Natural killer cell (primary cell): ENCODE measurements at regions not wholly inside any gene's neighbourhood (a gene's known extent, or its start where the extent isn't known, plus 50 kb on each side); places are given as distances from the start of the nearest gene placed in this dataset.
"Not testable (repeated sequence)": the region's sequence is repeated elsewhere in the genome, so short reads cannot be mapped to it uniquely, and the experiment has no call there.

Experiments used
- ATAC-seq, 3 donors: fragments of 150-1000 bp in 2 of 3; fragments of 200-7000 bp in 1 of 3; cut with Tn5 transposase; 1 replicate in 1 of 3; 2 replicates in 2 of 3; pipeline ENCODE4 v1.10.0; 2021; ENCODE audit warnings: mild to moderate bottlenecking in 2 of 3, moderate library complexity in 2 of 3
- DNase-seq, 2 donors: peaks; one replicate each; pipeline versions ENCODE4 v3.0.0 to v3.0.0-alpha.2; 2013 to 2021; ENCODE audit warnings: mixed read lengths in 1 of 2
- H3K27ac ChIP-seq: one replicate; pipeline ENCODE4 v1.5.1; 2013; ENCODE audit warnings: mild to moderate bottlenecking, low read length
- H3K27me3 ChIP-seq: one replicate; pipeline ENCODE4 v1.6.1; 2013; ENCODE audit warnings: low read length; ENCODE audit not compliant: control insufficient read depth, insufficient read depth
- H3K36me3 ChIP-seq: one replicate; pipeline ENCODE4 v1.6.1; 2013; ENCODE audit warnings: low read length; ENCODE audit not compliant: control insufficient read depth, insufficient read depth
- H3K4me1 ChIP-seq: one replicate; pipeline ENCODE4 v1.6.1; 2013; ENCODE audit warnings: low read length; ENCODE audit not compliant: control insufficient read depth, insufficient read depth
- H3K4me3 ChIP-seq: one replicate; pipeline ENCODE4 v1.5.1; 2013; ENCODE audit warnings: low read length
- H3K9me3 ChIP-seq: one replicate; pipeline ENCODE4 v1.6.1; 2013; ENCODE audit warnings: low read length; ENCODE audit not compliant: control insufficient read depth, insufficient read depth
- H3K27ac Mint-ChIP-seq, 2 donors: one replicate each; pipeline ENCODE4 v1.8.0; 2022; ENCODE audit warnings: mild to moderate bottlenecking in 2 of 2, mixed read lengths in 2 of 2, moderate library complexity in 1 of 2
- H3K27me3 Mint-ChIP-seq, 2 donors: one replicate each; pipeline ENCODE4 v1.8.0; 2022; ENCODE audit warnings: low read depth in 2 of 2, mixed read lengths in 2 of 2
- H3K36me3 Mint-ChIP-seq: one replicate; pipeline ENCODE4 v1.8.0; 2022; ENCODE audit warnings: mixed read lengths
- H3K4me1 Mint-ChIP-seq, 2 donors: one replicate each; pipeline ENCODE4 v1.8.0; 2022; ENCODE audit warnings: mixed read lengths in 2 of 2
- H3K4me3 Mint-ChIP-seq: one replicate; pipeline ENCODE4 v1.8.0; 2022; ENCODE audit warnings: mild to moderate bottlenecking, moderate library complexity, mixed read lengths
- H3K9me3 Mint-ChIP-seq, 2 donors: one replicate each; pipeline ENCODE4 v1.8.0; 2022; ENCODE audit warnings: mixed read lengths in 2 of 2
- WGBS: methylation state at CpG from one replicate; pipeline ENCODE4 v1.1.7; 2013; ENCODE audit warnings: missing lambda C conversion rate; ENCODE audit not compliant: insufficient coverage; 5-methylcytosine and 5-hydroxymethylcytosine counted together
- intact Hi-C: fragments of 100-400 bp; cut with micrococcal nuclease; formaldehyde crosslinking; loops from one replicate; pipeline ENCODE4 v1.14.2; 2022
- TF ChIP-seq, protein P1 (sequence below): fragments of 200-600 bp; IDR thresholded peaks from one replicate; pipeline ENCODE4 v1.8.0; 2022; ENCODE audit warnings: antibody characterized with exemption

DNA sequence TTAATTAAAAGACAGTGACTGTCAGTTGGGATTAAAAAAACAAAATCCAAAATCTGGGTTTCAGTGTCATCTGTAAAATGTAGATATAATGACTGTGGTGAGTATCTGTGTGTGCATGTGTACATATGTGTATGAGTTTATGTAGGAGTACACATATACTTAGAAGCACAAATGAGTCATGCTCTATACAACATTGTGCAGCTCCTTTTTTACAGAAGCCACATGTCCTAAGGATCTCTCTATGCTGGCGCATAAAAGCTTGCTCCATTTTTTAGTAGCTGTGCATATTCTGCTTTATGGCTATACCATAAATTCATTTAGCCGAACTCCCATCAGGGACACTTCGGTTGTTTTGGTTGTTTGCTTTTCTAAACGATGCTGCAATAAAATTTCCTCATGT lies 125.2 kb upstream of the EEF2KMT start:
- no peaks in the 10 kb centered on the region for H3K9me3 ChIP-seq
- no peak for DNase-seq
- Mint-ChIP-seq H3K9me3 (no peaks in the 10 kb centered on the region), H3K36me3 (no peaks in the 10 kb centered on the region), H3K27me3 (peaks cover 14 to 17% of the 10 kb centered on the region in 2 donors), H3K27ac (no peak overlapping the region), H3K4me1 (no peaks in the 10 kb centered on the region), H3K4me3 (no peak overlapping the region)
- intact Hi-C loops = loop anchor here (10.0 kb wide), 1 partner anchor 62 kb away; no protein-coding TSS in a partner anchor
- H3K4me1 ChIP-seq = no peaks in the 10 kb centered on the region
- TF ChIP-seq, protein P1, sequence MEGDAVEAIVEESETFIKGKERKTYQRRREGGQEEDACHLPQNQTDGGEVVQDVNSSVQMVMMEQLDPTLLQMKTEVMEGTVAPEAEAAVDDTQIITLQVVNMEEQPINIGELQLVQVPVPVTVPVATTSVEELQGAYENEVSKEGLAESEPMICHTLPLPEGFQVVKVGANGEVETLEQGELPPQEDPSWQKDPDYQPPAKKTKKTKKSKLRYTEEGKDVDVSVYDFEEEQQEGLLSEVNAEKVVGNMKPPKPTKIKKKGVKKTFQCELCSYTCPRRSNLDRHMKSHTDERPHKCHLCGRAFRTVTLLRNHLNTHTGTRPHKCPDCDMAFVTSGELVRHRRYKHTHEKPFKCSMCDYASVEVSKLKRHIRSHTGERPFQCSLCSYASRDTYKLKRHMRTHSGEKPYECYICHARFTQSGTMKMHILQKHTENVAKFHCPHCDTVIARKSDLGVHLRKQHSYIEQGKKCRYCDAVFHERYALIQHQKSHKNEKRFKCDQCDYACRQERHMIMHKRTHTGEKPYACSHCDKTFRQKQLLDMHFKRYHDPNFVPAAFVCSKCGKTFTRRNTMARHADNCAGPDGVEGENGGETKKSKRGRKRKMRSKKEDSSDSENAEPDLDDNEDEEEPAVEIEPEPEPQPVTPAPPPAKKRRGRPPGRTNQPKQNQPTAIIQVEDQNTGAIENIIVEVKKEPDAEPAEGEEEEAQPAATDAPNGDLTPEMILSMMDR = no peak
- no peaks in the 10 kb centered on the region for H3K36me3 ChIP-seq
- no peak overlapping the region for H3K27ac ChIP-seq
- H3K4me3 ChIP-seq = no peak overlapping the region
- ATAC-seq = no peak
- WGBS = 86% methylated on average over 4 of the region's 4 CpGs
- no peaks in the 10 kb centered on the region for H3K27me3 ChIP-seq

DNA sequence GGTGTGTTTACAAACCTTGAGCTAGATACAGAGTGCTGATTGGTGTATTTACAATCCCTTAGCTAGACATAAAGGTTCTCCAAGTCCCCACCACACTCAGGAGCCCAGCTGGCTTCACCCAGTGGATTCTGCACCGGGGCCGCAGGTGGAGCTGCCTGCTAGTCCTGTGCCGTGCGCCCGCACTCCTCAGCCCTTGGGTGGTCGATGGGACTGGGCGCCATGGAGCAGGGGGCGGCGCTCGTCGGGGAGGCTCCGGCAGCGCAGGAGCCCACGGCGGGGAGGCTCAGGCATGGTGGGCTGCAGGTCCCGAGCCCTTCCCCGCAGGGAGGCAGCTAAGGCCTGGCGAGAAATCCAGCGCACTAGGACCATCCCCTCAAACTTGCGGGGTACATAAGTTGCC lies 124.2 kb upstream of the EEF2KMT start:
- not testable (repeated sequence) for H3K36me3 ChIP-seq, H3K36me3 Mint-ChIP-seq, H3K27me3 ChIP-seq, H3K4me3 ChIP-seq, H3K4me1 Mint-ChIP-seq, H3K9me3 ChIP-seq, H3K4me1 ChIP-seq, H3K4me3 Mint-ChIP-seq, ATAC-seq, DNase-seq, H3K27ac ChIP-seq, H3K27ac Mint-ChIP-seq, H3K9me3 Mint-ChIP-seq
- intact Hi-C loops = loop anchor here (10.0 kb wide), 1 partner anchor 63 kb away; no protein-coding TSS in a partner anchor
- 96% methylated on average over 20 of the region's 20 CpGs for WGBS
- peaks cover 13 to 18% of the 10 kb centered on the region in 2 donors for H3K27me3 Mint-ChIP-seq

DNA sequence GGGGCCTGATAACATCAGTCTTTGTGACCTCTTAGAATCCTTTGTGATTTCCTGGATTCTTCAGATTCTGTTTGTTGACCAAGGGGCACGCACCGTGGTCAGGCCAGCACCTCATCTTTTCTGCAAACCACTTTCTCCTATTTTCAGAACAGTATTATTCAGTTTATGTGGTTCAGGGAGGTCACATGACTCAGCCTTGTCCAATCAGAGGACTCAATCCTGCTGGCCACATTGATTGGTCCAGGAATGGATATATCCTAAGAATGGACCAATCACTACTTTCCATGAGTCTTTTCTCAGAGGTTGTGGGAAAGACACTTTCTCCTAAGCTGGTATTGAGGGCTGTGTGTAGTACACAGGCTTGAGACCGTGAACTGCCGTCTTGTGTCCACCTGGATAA lies 123.1 kb upstream of the EEF2KMT start:
- Mint-ChIP-seq H3K9me3 (no peaks in the 10 kb centered on the region), H3K36me3 (no peaks in the 10 kb centered on the region), H3K27me3 (peaks cover 16 to 29% of the 10 kb centered on the region in 2 donors), H3K4me3 (no peak overlapping the region), H3K27ac (no peak overlapping the region), H3K4me1 (no peaks in the 10 kb centered on the region)
- Histone ChIP-seq H3K27me3 (no peaks in the 10 kb centered on the region), H3K27ac (no peak overlapping the region), H3K9me3 (no peaks in the 10 kb centered on the region), H3K36me3 (no peaks in the 10 kb centered on the region), H3K4me3 (no peak overlapping the region), H3K4me1 (no peaks in the 10 kb centered on the region)
- WGBS = 91% methylated on average over 4 of the region's 4 CpGs
- ATAC-seq (no peak), DNase-seq (no peak)
- TF ChIP-seq, protein P1 = no peak
- intact Hi-C loops = loop anchor here (10.0 kb wide), 1 partner anchor 64 kb away; no protein-coding TSS in a partner anchor

DNA sequence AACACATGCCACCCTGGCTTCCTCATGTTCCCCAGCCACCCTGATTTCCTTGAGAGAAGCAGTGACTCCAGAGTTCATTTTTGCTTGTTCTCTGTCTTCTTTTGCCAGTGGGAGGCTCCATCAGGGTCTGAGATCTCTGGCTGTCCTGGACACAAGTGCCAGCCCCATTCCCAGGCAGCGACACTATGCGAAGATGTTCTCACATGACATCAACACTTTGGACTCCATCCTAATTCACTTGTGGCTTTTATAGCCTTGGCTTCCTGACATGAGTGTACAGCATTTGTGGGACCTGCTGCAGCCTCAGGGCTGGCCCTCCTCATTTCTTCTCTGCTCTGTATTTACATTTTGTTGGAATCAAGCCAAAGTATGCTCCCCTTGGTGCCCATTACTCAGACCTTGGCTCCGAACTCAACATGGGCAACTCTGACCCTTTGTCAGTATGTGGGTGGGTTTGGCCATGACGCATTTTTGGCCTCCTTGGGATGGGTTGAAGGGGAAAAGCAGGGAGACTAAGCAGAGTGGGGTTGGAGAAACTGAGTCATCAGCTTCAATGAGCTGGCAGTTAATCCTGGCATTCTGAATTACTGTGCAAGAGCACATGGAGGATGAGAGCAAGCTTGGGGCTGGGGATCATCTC lies 119.0 kb upstream of the EEF2KMT start:
- Histone ChIP-seq H3K4me3 (no peak overlapping the region), H3K36me3 (no peaks in the 10 kb centered on the region), H3K9me3 (no peaks in the 10 kb centered on the region), H3K27ac (no peak overlapping the region), H3K27me3 (no peaks in the 10 kb centered on the region), H3K4me1 (no peaks in the 10 kb centered on the region)
- Mint-ChIP-seq H3K4me1 (no peaks in the 10 kb centered on the region), H3K36me3 (no peaks in the 10 kb centered on the region), H3K27ac (no peak overlapping the region), H3K27me3 (peaks cover 21 to 45% of the 10 kb centered on the region in 2 donors), H3K9me3 (no peaks in the 10 kb centered on the region), H3K4me3 (no peak overlapping the region)
- WGBS = 89% methylated on average over 4 of the region's 4 CpGs
- no peak for DNase-seq
- TF ChIP-seq, protein P1 = no peak
- ATAC-seq = no peak
- intact Hi-C loops = no loop called here
